DND-41 (cell line): ENCODE measurements at regions not wholly inside any gene's neighbourhood (a gene's known extent, or its start where the extent isn't known, plus 50 kb on each side); places are given as distances from the start of the nearest gene placed in this dataset.

Experiments used
- ATAC-seq: fragments of 200-7000 bp; cut with Tn5 transposase; 3 replicates; pipeline ENCODE4 v1.9.1; 2021; ENCODE audit warnings: low read depth; ENCODE audit not compliant: insufficient read depth
- DNase-seq: peaks from one replicate; pipeline ENCODE4 v3.0.0-alpha.2; 2020
- H2AFZ ChIP-seq: 2 replicates; pipeline ENCODE4 v1.6.0; 2012; ENCODE audit warnings: low read depth, low read length
- H3K27ac ChIP-seq: 2 replicates; pipeline ENCODE4 v1.5.1; 2012; ENCODE audit warnings: low read length, inconsistent platforms
- H3K27me3 ChIP-seq: fragments of 200-600 bp; sonication (generic); 2 replicates; pipeline ENCODE4 v1.6.0; 2012; ENCODE audit warnings: low read length, mild to moderate bottlenecking, inconsistent platforms; ENCODE audit not compliant: insufficient read depth, poor library complexity
- H3K36me3 ChIP-seq: 2 replicates; pipeline ENCODE4 v1.5.1; 2012; ENCODE audit warnings: low read length, inconsistent platforms; ENCODE audit not compliant: insufficient read depth
- H3K4me1 ChIP-seq: 2 replicates; pipeline ENCODE4 v1.5.1; 2012; ENCODE audit warnings: mild to moderate bottlenecking, low read length; ENCODE audit not compliant: insufficient read depth
- H3K4me2 ChIP-seq: 2 replicates; pipeline ENCODE4 v1.6.0; 2012; ENCODE audit warnings: mild to moderate bottlenecking, moderate library complexity, low read length, inconsistent platforms; ENCODE audit not compliant: insufficient read depth
- H3K4me3 ChIP-seq, 2 experiments: fragments of 200-600 bp in 1 of 2; shearing (Covaris generic) in 1 of 2; 2 replicates each; pipeline ENCODE4 v1.5.1; 2012 to 2016; ENCODE audit warnings: inconsistent platforms in 2 of 2, low read length in 2 of 2, mild to moderate bottlenecking in 2 of 2, low read depth in 1 of 2, moderate library complexity in 1 of 2
- H3K79me2 ChIP-seq: 2 replicates; pipeline ENCODE4 v1.6.0; 2012; ENCODE audit warnings: low read length, inconsistent platforms; ENCODE audit not compliant: insufficient read depth
- H3K9ac ChIP-seq: 2 replicates; pipeline ENCODE4 v1.6.0; 2012; ENCODE audit warnings: low read depth, mild to moderate bottlenecking, inconsistent platforms, low read length, moderate library complexity
- H3K9me3 ChIP-seq: 2 replicates; pipeline ENCODE4 v1.5.1; 2012; ENCODE audit warnings: low read length, moderate library complexity, mild to moderate bottlenecking, inconsistent platforms; ENCODE audit not compliant: insufficient read depth, severe bottlenecking
- H4K20me1 ChIP-seq: 2 replicates; pipeline ENCODE4 v1.6.0; 2012; ENCODE audit warnings: low read length; ENCODE audit not compliant: insufficient read depth
- CTCF ChIP-seq: IDR thresholded peaks from 2 replicates; pipeline ENCODE4 v1.5.1; 2012; ENCODE audit warnings: borderline replicate concordance, low read length, moderate library complexity, mild to moderate bottlenecking; ENCODE audit not compliant: poor library complexity, severe bottlenecking; ENCODE audit errors: extremely low read depth
- EZH2 ChIP-seq: IDR thresholded peaks from 3 replicates; pipeline ENCODE4 v1.6.1; 2012; ENCODE audit warnings: borderline replicate concordance, low read depth, mild to moderate bottlenecking, moderate library complexity, low read length, inconsistent platforms; ENCODE audit not compliant: severe bottlenecking

- Histone ChIP-seq H3K9me3 (no peaks in the 10 kb centered on the region), H3K27me3 (no peaks in the 10 kb centered on the region), H4K20me1 (no peaks in the 10 kb centered on the region), H2AFZ (no peak overlapping the region), H3K9ac (no peak overlapping the region), H3K27ac (no peak overlapping the region), H3K4me1 (no peaks in the 10 kb centered on the region), H3K4me3 (no peak overlapping the region), H3K4me2 (no peak overlapping the region), H3K36me3 (no peaks in the 10 kb centered on the region), H3K79me2 (no peaks in the 10 kb centered on the region)
- TF ChIP-seq EZH2 (no peak), CTCF (no peak)
- no peak for DNase-seq
- ATAC-seq, result no peak
Measured at GRCh38 chr5:93070938-93071337, 510.1 kb downstream of the NR2F1-AS1 start.

GRCh38 chr5:93069276-93069675 lies 511.7 kb downstream of the NR2F1-AS1 start:
- no peak overlapping the region for H3K27ac ChIP-seq
- H3K4me1 ChIP-seq, result no peaks in the 10 kb centered on the region
- ATAC-seq (no peak), DNase-seq (no peak)
- no peaks in the 10 kb centered on the region for H3K27me3 ChIP-seq
- H3K4me2 ChIP-seq, result no peak overlapping the region
- H3K9me3 ChIP-seq, result no peaks in the 10 kb centered on the region
- no peak overlapping the region for H2AFZ ChIP-seq
- no peaks in the 10 kb centered on the region for H3K36me3 ChIP-seq
- H4K20me1 ChIP-seq, result no peaks in the 10 kb centered on the region
- TF ChIP-seq EZH2 (no peak), CTCF (no peak)
- H3K9ac ChIP-seq, result no peak overlapping the region
- no peaks in the 10 kb centered on the region for H3K79me2 ChIP-seq
- H3K4me3 ChIP-seq, result no peak overlapping the region

- Histone ChIP-seq H2AFZ (no peak overlapping the region), H3K27ac (no peak overlapping the region), H3K4me1 (no peaks in the 10 kb centered on the region), H3K9ac (no peak overlapping the region), H3K36me3 (no peaks in the 10 kb centered on the region), H3K79me2 (no peaks in the 10 kb centered on the region), H3K27me3 (no peaks in the 10 kb centered on the region), H3K9me3 (no peaks in the 10 kb centered on the region), H4K20me1 (no peaks in the 10 kb centered on the region), H3K4me2 (no peak overlapping the region), H3K4me3 (no peak overlapping the region)
- ATAC-seq (no peak), DNase-seq (no peak)
- TF ChIP-seq CTCF (no peak), EZH2 (no peak)
Measured at GRCh38 chr5:93062548-93062947, 518.5 kb downstream of the NR2F1-AS1 start.

- no peak overlapping the region for H2AFZ ChIP-seq
- no peaks in the 10 kb centered on the region for H3K36me3 ChIP-seq
- H3K79me2 ChIP-seq, result no peaks in the 10 kb centered on the region
- H3K9ac ChIP-seq, result no peak overlapping the region
- TF ChIP-seq EZH2 (no peak), CTCF (no peak)
- no peaks in the 10 kb centered on the region for H3K27me3 ChIP-seq
- H3K27ac ChIP-seq, result no peak overlapping the region
- H3K9me3 ChIP-seq, result no peaks in the 10 kb centered on the region
- no peak overlapping the region for H3K4me3 ChIP-seq
- DNase-seq, result no peak
- no peaks in the 10 kb centered on the region for H4K20me1 ChIP-seq
- ATAC-seq, result no peak
- no peak overlapping the region for H3K4me2 ChIP-seq
- H3K4me1 ChIP-seq, result no peaks in the 10 kb centered on the region
Measured at GRCh38 chr5:93058309-93058708, 522.7 kb downstream of the NR2F1-AS1 start.
